IPS-20b (cell line): ENCODE measurements at regions not wholly inside any gene's neighbourhood (a gene's known extent, or its start where the extent isn't known, plus 50 kb on each side); places are given as distances from the start of the nearest gene placed in this dataset.

Experiments
- H3K27ac ChIP-seq: one replicate; pipeline ENCODE4 v1.5.1; 2013; ENCODE audit warnings: low read length
- H3K27me3 ChIP-seq: 2 replicates; pipeline ENCODE4 v1.6.1; 2013; ENCODE audit warnings: mild to moderate bottlenecking, low read length, inconsistent platforms; ENCODE audit not compliant: insufficient read depth
- H3K36me3 ChIP-seq: 2 replicates; pipeline ENCODE4 v1.6.1; 2013; ENCODE audit warnings: low read depth, mild to moderate bottlenecking, inconsistent platforms, low read length, moderate library complexity; ENCODE audit not compliant: insufficient read depth
- H3K4me1 ChIP-seq: 2 replicates; pipeline ENCODE4 v1.6.1; 2013; ENCODE audit warnings: mild to moderate bottlenecking, control low read depth, inconsistent platforms, low read length, moderate library complexity; ENCODE audit not compliant: insufficient read depth
- H3K4me3 ChIP-seq: 2 replicates; pipeline ENCODE4 v1.5.1; 2013; ENCODE audit warnings: mild to moderate bottlenecking, low read length, inconsistent platforms
- H3K9ac ChIP-seq: 2 replicates; pipeline ENCODE4 v1.6.1; 2013; ENCODE audit warnings: low read depth, mild to moderate bottlenecking, inconsistent platforms, low read length, moderate library complexity
- H3K9me3 ChIP-seq: 2 replicates; pipeline ENCODE4 v1.6.1; 2013; ENCODE audit warnings: mild to moderate bottlenecking, low read depth, low read length, inconsistent platforms; ENCODE audit not compliant: insufficient read depth

GRCh38 chr13:83211301-83211700 is 671.0 kb downstream of the SLITRK1 start:
- H3K4me1 ChIP-seq, result peaks cover under 1% of the 10 kb centered on the region; the same call in 1 of the 2 replicates
- H3K9ac ChIP-seq, result no peak overlapping the region
- H3K4me3 ChIP-seq, result no peak overlapping the region
- no peak overlapping the region for H3K27ac ChIP-seq
- no peaks in the 10 kb centered on the region for H3K9me3 ChIP-seq
- no peaks in the 10 kb centered on the region for H3K27me3 ChIP-seq
- no peaks in the 10 kb centered on the region for H3K36me3 ChIP-seq

GRCh38 chr13:83204886-83205285 is 677.4 kb downstream of the SLITRK1 start:
- Histone ChIP-seq H3K9me3 (no peaks in the 10 kb centered on the region), H3K9ac (no peak overlapping the region), H3K36me3 (no peaks in the 10 kb centered on the region), H3K4me1 (no peaks in the 10 kb centered on the region), H3K27ac (no peak overlapping the region), H3K4me3 (no peak overlapping the region), H3K27me3 (no peaks in the 10 kb centered on the region)

DNA sequence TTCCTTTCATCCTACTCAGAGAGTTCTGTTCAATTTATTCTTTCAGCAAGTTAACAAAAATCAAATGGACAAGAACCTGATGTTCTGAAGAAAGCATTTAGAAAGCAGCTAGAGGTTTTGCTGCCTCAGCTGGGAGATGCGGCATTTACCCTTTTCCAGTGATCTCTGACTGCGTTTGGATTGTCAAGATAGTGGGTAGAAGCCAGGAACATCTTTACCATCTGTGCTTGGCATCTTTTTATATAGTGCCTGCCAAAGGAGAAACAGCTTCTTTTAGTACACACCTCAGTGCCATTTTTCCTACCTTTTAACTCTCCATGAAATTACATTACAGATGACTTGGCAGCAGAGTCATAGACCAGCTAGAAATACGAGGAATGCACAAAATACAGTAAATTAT is 680.8 kb downstream of the SLITRK1 start:
- no peaks in the 10 kb centered on the region for H3K36me3 ChIP-seq

DNA sequence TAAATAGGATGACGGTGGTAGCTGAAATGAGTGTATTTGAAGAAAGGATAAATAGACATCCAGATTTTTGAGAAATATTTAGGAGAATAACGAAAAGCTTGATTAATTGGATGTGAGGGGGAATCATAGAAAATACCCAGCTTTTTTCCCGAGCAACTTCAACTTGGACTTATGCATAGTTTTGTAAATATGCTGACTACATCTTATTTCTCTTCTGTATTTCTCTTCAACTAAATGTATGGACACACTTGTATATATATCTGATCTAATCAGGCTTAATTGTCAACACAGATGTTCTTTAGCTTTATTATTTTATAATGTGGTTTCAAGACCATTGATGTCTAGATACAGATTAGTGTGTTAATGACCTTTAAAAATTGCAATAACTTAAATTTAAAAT is 685.0 kb downstream of the SLITRK1 start:
- H3K4me1 ChIP-seq, result no peaks in the 10 kb centered on the region
- H3K9me3 ChIP-seq, result no peaks in the 10 kb centered on the region
- H3K36me3 ChIP-seq, result no peaks in the 10 kb centered on the region
- H3K4me3 ChIP-seq, result no peak overlapping the region
- no peak overlapping the region for H3K27ac ChIP-seq
- H3K9ac ChIP-seq, result no peak overlapping the region
- no peaks in the 10 kb centered on the region for H3K27me3 ChIP-seq

More for the DNA sequence above, 680.8 kb downstream of the SLITRK1 start:
- H3K9ac ChIP-seq, result no peak overlapping the region
- no peak overlapping the region for H3K4me3 ChIP-seq
- H3K27me3 ChIP-seq, result no peaks in the 10 kb centered on the region
- H3K9me3 ChIP-seq, result no peaks in the 10 kb centered on the region
- H3K27ac ChIP-seq, result no peak overlapping the region
- no peaks in the 10 kb centered on the region for H3K4me1 ChIP-seq

GRCh38 chr13:83190020-83190419 is 692.3 kb downstream of the SLITRK1 start:
- Histone ChIP-seq H3K4me3 (no peak overlapping the region), H3K36me3 (no peaks in the 10 kb centered on the region), H3K27ac (no peak overlapping the region), H3K27me3 (no peaks in the 10 kb centered on the region), H3K9ac (no peak overlapping the region), H3K4me1 (no peaks in the 10 kb centered on the region), H3K9me3 (no peaks in the 10 kb centered on the region; the same call in 1 of the 2 replicates)

- no peak overlapping the region for H3K9ac ChIP-seq
- H3K4me1 ChIP-seq, result no peaks in the 10 kb centered on the region
- H3K27ac ChIP-seq, result no peak overlapping the region
- no peaks in the 10 kb centered on the region; the same call in 1 of the 2 replicates for H3K9me3 ChIP-seq
- no peaks in the 10 kb centered on the region for H3K36me3 ChIP-seq
- H3K27me3 ChIP-seq, result no peaks in the 10 kb centered on the region
- H3K4me3 ChIP-seq, result no peak overlapping the region
Measured at GRCh38 chr13:83184819-83185218, 697.5 kb downstream of the SLITRK1 start.

DNA sequence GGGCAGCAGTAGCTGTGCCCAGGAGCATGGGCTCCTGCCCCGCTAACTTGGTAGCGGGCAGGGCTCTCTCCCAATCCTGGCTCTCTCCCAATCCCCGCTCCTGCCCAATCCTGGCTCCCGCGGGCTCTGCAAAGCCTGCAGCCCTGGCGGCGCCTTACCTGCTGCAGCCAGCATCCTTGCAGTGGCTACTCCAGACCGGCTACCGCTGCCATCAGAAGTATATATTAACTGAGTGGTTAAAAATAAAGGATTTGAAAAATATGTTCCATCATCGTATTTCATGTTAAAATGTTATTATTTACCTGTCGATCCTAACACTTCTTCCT is 698.2 kb downstream of the SLITRK1 start:
- Histone ChIP-seq H3K36me3 (no peaks in the 10 kb centered on the region), H3K4me3 (no peak overlapping the region), H3K9me3 (no peaks in the 10 kb centered on the region; the same call in 1 of the 2 replicates), H3K9ac (no peak overlapping the region), H3K27me3 (no peaks in the 10 kb centered on the region), H3K27ac (no peak overlapping the region), H3K4me1 (no peaks in the 10 kb centered on the region)

DNA sequence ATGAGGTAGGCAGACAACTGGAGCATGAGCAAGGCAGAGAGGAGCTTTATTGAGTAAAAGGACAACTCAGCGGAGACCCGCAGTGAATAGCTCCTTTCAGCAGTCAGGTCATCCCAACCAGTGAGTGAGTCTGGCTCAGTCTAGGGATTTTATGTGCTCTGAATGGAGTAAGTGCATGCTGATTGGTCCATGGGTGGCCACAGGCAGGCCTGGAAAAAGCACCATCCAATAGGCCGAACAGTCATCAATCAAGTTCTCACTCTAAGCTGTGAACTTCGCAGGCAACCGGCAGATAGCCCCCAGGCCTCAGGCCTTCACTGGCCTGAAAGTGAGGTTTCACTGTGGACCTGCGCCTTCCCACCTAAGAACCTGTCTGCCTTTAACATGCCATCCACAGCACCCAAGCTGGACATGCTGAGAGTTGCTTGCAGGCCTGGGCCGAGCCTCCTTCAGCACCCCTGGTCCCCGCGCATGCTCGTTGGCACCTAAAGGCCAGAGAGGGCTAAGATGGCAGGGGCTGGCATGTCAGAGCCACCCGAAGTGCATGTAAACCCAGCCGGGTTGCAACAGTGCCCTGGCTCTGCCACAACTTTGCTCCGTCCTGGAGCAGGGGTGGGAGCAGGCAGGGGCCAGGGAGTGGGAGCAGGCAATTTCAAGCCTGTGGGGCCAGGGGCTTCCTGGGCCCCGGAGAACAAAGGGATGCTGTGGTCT is 698.7 kb downstream of the SLITRK1 start:
- no peak overlapping the region for H3K27ac ChIP-seq
- no peaks in the 10 kb centered on the region for H3K4me1 ChIP-seq
- no peak overlapping the region for H3K9ac ChIP-seq
- no peaks in the 10 kb centered on the region for H3K36me3 ChIP-seq
- H3K9me3 ChIP-seq, result no peaks in the 10 kb centered on the region; the same call in 1 of the 2 replicates
- no peak overlapping the region for H3K4me3 ChIP-seq
- H3K27me3 ChIP-seq, result no peaks in the 10 kb centered on the region

GRCh38 chr13:83182845-83183244 is 699.4 kb downstream of the SLITRK1 start:
- H3K9me3 ChIP-seq, result no peaks in the 10 kb centered on the region; the same call in 1 of the 2 replicates
- H3K27me3 ChIP-seq, result no peaks in the 10 kb centered on the region
- no peak overlapping the region for H3K9ac ChIP-seq
- H3K4me1 ChIP-seq, result no peaks in the 10 kb centered on the region
- H3K27ac ChIP-seq, result no peak overlapping the region
- no peaks in the 10 kb centered on the region for H3K36me3 ChIP-seq
- H3K4me3 ChIP-seq, result no peak overlapping the region

DNA sequence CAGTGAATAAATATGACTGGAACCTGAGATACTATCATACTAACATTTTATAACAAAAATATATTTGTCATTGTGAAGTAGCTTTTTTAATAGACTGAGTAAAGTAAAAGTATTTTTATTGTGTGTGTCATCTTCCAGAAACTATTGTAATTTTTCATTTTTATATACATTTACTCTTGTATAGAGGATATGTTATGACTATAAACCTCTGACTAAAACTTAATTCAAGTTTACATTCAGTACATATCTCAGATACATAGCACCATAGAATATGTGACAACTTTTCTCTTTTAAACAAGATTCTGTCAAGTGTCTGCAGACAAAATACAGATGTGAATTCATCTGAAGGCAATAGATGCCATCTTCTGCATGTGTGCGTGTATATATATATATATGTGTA is 704.3 kb downstream of the SLITRK1 start:
- Histone ChIP-seq H3K9ac (no peak overlapping the region), H3K9me3 (no peaks in the 10 kb centered on the region), H3K27me3 (no peaks in the 10 kb centered on the region), H3K4me3 (no peak overlapping the region), H3K36me3 (no peaks in the 10 kb centered on the region), H3K27ac (no peak overlapping the region), H3K4me1 (no peaks in the 10 kb centered on the region)

- Histone ChIP-seq H3K9ac (no peak overlapping the region), H3K27me3 (no peaks in the 10 kb centered on the region), H3K4me3 (no peak overlapping the region)
Measured at GRCh38 chr13:83168590-83168989, 713.7 kb downstream of the SLITRK1 start.

GRCh38 chr13:83167203-83167602 is 715.1 kb downstream of the SLITRK1 start:
- no peak overlapping the region for H3K9ac ChIP-seq
- no peak overlapping the region for H3K27ac ChIP-seq
- H3K4me1 ChIP-seq, result no peaks in the 10 kb centered on the region
- H3K9me3 ChIP-seq, result peaks cover 3% of the 10 kb centered on the region; the same call in 1 of the 2 replicates
- no peaks in the 10 kb centered on the region for H3K27me3 ChIP-seq
- H3K36me3 ChIP-seq, result no peaks in the 10 kb centered on the region
- H3K4me3 ChIP-seq, result no peak overlapping the region

More at GRCh38 chr13:83168590-83168989, 713.7 kb downstream of the SLITRK1 start:
- H3K9me3 ChIP-seq, result peaks cover 3% of the 10 kb centered on the region; the same call in 1 of the 2 replicates
- no peaks in the 10 kb centered on the region for H3K4me1 ChIP-seq
- no peaks in the 10 kb centered on the region for H3K36me3 ChIP-seq
- H3K27ac ChIP-seq, result no peak overlapping the region
